Keratinocyte (primary cell): ENCODE measurements at regions not wholly inside any gene's neighbourhood (a gene's known extent, or its start where the extent isn't known, plus 50 kb on each side); places are given as distances from the start of the nearest gene placed in this dataset.

ENCODE experiments used
- DNase-seq: peaks from one replicate; pipeline ENCODE4 v3.0.0-alpha.2; 2011; ENCODE audit warnings: low read depth, missing footprints, low spot score
- FAIRE-seq: peaks from 2 replicates; lab custom pipeline; 2011; peaks lifted over from hg19 to GRCh38; lab: Jason Lieb, UNC
- H2AFZ ChIP-seq: 2 replicates; pipeline ENCODE4 v1.6.0; 2012; ENCODE audit warnings: low read length, control low read depth, inconsistent platforms; ENCODE audit not compliant: control insufficient read depth
- H3K27ac ChIP-seq: 2 replicates; pipeline ENCODE4 v1.5.1; 2011; ENCODE audit warnings: low read length; ENCODE audit not compliant: control insufficient read depth, insufficient read depth
- H3K27me3 ChIP-seq: 3 replicates; pipeline ENCODE4 v1.6.0; 2011; ENCODE audit warnings: low read length; ENCODE audit not compliant: control insufficient read depth, insufficient read depth; ENCODE audit errors: extremely low read depth
- H3K36me3 ChIP-seq, 2 experiments: 2 replicates in 1 of 2; 3 replicates in 1 of 2; pipeline ENCODE4 v1.5.1; 2011; ENCODE audit warnings: low read length in 2 of 2, mild to moderate bottlenecking in 1 of 2; ENCODE audit not compliant: control insufficient read depth in 2 of 2, insufficient read depth in 2 of 2; ENCODE audit errors: extremely low read depth in 1 of 2
- H3K4me1 ChIP-seq: 3 replicates; pipeline ENCODE4 v1.5.1; 2011; ENCODE audit warnings: low read length; ENCODE audit not compliant: control insufficient read depth, insufficient read depth; ENCODE audit errors: extremely low read depth
- H3K4me2 ChIP-seq: 3 replicates; pipeline ENCODE4 v1.6.0; 2011; ENCODE audit warnings: low read depth, low read length; ENCODE audit not compliant: control insufficient read depth, insufficient read depth; ENCODE audit errors: extremely low read depth
- H3K4me3 ChIP-seq, 3 experiments: fragments of 200-600 bp in 1 of 3; sonication (generic) in 1 of 3; 2 replicates in 2 of 3; 3 replicates in 1 of 3; pipeline ENCODE4 v1.5.1; 2011 to 2016; ENCODE audit warnings: low read length in 3 of 3, mild to moderate bottlenecking in 3 of 3, control low read depth in 2 of 3, inconsistent platforms in 1 of 3, low read depth in 1 of 3, mixed read lengths in 1 of 3, mixed run types in 1 of 3, moderate library complexity in 1 of 3; ENCODE audit not compliant: control insufficient read depth in 2 of 3, insufficient read depth in 2 of 3; ENCODE audit errors: extremely low read depth in 1 of 3
- H3K79me2 ChIP-seq: 2 replicates; pipeline ENCODE4 v1.6.0; 2012; ENCODE audit warnings: low read length; ENCODE audit not compliant: control insufficient read depth, insufficient read depth
- H3K9ac ChIP-seq: 3 replicates; pipeline ENCODE4 v1.6.0; 2011; ENCODE audit warnings: low read length; ENCODE audit not compliant: control insufficient read depth, insufficient read depth; ENCODE audit errors: extremely low read depth
- H3K9me1 ChIP-seq: 3 replicates; pipeline ENCODE4 v1.6.0; 2011; ENCODE audit warnings: low read length; ENCODE audit not compliant: control insufficient read depth, insufficient read depth; ENCODE audit errors: extremely low read depth
- H3K9me3 ChIP-seq: 2 replicates; pipeline ENCODE4 v1.5.1; 2012; ENCODE audit warnings: low read depth, low read length; ENCODE audit not compliant: control insufficient read depth
- H4K20me1 ChIP-seq: 3 replicates; pipeline ENCODE4 v1.6.0; 2011; ENCODE audit warnings: low read length; ENCODE audit not compliant: control insufficient read depth, insufficient read depth; ENCODE audit errors: extremely low read depth
- CTCF ChIP-seq, 3 experiments: IDR thresholded peaks in 1 of 3; conservative IDR thresholded peaks in 1 of 3; optimal IDR thresholded peaks in 1 of 3; 2 replicates in 2 of 3; 3 replicates in 1 of 3; pipeline versions ENCODE3 to v1.5.1; 2011; ENCODE audit warnings: low read length in 3 of 3, mild to moderate bottlenecking in 3 of 3, moderate library complexity in 2 of 3, control low read depth in 1 of 3, inconsistent platforms in 1 of 3; ENCODE audit not compliant: insufficient read depth in 2 of 3; ENCODE audit errors: extremely low read depth in 1 of 3
- EZH2 ChIP-seq: IDR thresholded peaks from one replicate; pipeline ENCODE4 v1.6.1; 2012; ENCODE audit warnings: inconsistent platforms, mild to moderate bottlenecking, low read length, moderate library complexity
- dilution Hi-C: fragments of 300-500 bp; cut with MboI; formaldehyde crosslinking; loops from one replicate; pipeline ENCODE4 v1.7.0; 2020; ENCODE audit warnings: low sequenced_read_pairs; ENCODE audit not compliant: extremely low pct_ligation_motif_present

DNA sequence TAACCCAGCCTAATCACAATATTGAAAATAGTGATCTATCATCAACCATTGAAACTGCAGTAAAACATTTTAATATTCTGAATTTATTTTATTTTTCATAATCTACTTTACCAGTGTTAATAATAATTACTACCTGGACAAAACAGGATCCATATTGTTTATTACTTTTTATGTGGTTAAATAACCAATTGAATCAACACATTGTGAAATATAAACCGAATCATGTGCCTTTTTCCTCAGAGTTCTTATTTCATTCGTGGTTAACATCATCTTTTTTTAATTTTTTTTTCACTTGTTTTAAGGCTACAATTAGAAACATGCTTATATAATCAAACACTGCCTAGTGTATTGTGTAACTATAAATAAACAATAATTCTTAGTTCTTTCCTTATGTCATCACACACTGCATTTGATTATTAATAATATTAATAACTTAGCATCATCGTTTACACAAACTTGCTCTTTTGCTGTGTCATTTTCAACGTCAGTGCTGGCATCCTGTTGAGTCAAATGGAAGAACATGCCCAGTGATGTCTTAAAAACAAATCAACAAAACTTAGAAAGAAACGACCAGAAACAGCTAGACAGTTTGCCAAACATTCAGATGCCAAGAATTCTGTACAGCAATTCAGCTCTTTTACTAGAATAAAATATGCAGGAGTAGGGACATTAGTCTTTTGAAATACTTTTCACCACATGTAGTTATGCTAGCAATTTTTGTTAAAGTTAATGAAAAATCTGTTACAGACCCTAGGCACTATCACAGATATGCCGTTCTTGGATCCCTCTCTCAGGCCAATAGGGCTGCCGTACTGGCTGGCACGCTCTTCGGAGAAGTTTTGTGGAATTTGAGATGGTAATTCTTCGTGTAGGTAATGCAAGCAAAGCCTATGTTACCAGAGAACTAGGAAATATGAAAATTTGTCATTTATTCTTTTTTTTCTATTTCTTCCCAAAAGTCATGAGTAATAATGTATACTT is 330.4 kb upstream of the SEMA3A start:
- H3K36me3 ChIP-seq, result no peaks in the 10 kb centered on the region
- H3K9me3 ChIP-seq, result no peaks in the 10 kb centered on the region
- DNase-seq, result peak; percentile 1
- no peak overlapping the region for H3K4me2 ChIP-seq
- no peaks in the 10 kb centered on the region for H3K79me2 ChIP-seq
- no peak overlapping the region for H3K27ac ChIP-seq
- no peaks in the 10 kb centered on the region for H3K27me3 ChIP-seq
- H4K20me1 ChIP-seq, result no peaks in the 10 kb centered on the region
- H2AFZ ChIP-seq, result no peak overlapping the region
- no peak overlapping the region for H3K4me3 ChIP-seq
- no peak for TF ChIP-seq CTCF (optimal IDR thresholded peaks at IDR 0.05 in 1 of 3, IDR thresholded peaks at IDR 0.05 in 1 of 3, conservative IDR thresholded peaks at IDR 0.05 in 1 of 3; ENCODE audit: extremely low read depth in 1 of 3, insufficient read depth in 2 of 3, low read length in 3 of 3)
- no peak for TF ChIP-seq EZH2
- no peaks in the 10 kb centered on the region for H3K9me1 ChIP-seq
- H3K4me1 ChIP-seq, result peaks cover 11% of the 10 kb centered on the region
- FAIRE-seq, result no peak
- dilution Hi-C loops, result no loop called here
- H3K9ac ChIP-seq, result no peak overlapping the region

DNA sequence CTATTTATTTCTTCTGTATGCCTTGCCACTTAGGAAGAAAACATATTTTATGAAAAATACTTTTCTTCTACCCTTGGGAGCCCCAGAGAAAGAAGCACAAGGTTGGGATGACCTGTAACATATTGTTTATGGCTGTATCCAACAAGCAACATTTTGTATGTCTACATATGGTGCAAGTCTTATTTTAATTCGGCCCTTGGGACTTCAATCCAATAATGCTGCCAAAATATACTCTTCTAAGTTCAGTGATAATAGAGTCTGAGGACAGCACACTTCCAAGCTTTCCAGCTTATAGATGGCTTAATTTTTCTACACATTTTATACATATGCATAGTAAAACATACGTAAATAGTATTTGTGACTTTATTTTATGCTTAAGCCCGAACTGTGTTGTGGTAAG is 318.5 kb upstream of the SEMA3A start:
- no peak for FAIRE-seq
- dilution Hi-C loops, result no loop called here
- Histone ChIP-seq H3K9me3 (no peaks in the 10 kb centered on the region), H3K4me2 (no peak overlapping the region), H2AFZ (no peak overlapping the region), H3K9me1 (no peaks in the 10 kb centered on the region), H3K36me3 (no peaks in the 10 kb centered on the region), H3K4me1 (no peaks in the 10 kb centered on the region), H3K4me3 (no peak overlapping the region), H3K27ac (no peak overlapping the region), H3K9ac (no peak overlapping the region), H3K27me3 (no peaks in the 10 kb centered on the region), H3K79me2 (no peaks in the 10 kb centered on the region), H4K20me1 (no peaks in the 10 kb centered on the region)
- TF ChIP-seq CTCF (optimal IDR thresholded peaks at IDR 0.05 in 1 of 3, IDR thresholded peaks at IDR 0.05 in 1 of 3, conservative IDR thresholded peaks at IDR 0.05 in 1 of 3; ENCODE audit: extremely low read depth in 1 of 3, insufficient read depth in 2 of 3, low read length in 3 of 3) (no peak), EZH2 (no peak)
- no peak for DNase-seq
